ENCODE measurements at regions not wholly inside any gene's neighbourhood (a gene's known extent, or its start where the extent isn't known, plus 50 kb on each side); places are given as distances from the start of the nearest gene placed in this dataset.

DNA sequence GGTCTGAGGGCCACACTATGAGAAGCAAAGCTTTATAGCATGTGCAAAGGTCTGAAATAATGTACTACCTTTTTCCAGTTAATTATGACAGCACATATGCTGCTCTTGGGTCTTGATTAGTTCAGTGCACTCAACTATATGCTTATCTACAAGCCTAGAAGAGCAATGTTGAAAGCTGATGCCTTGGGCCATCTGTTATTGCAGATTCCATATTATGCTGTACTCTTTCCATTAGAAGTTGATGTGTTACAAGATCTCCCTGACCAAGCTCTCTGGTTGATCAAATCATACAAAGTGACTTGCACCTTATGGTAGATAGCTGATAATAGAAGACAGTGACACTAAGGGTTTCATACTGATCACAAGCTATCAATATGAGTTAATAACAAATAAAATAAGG lies 327.3 kb downstream of the FRK start (continued):
- TF ChIP-seq ZSCAN32 (CRISPR knock-in tag; IDR thresholded peaks at IDR 0.05) (no peak), CHAMP1 (IDR thresholded peaks at IDR 0.05) (no peak), ZNF23 (CRISPR knock-in tag; IDR thresholded peaks at IDR 0.05) (no peak), SREBF1 (IDR thresholded peaks at IDR 0.05; ENCODE audit: borderline replicate concordance, low read depth, low read length) (no peak), KDM2B (CRISPR knock-in tag; IDR thresholded peaks at IDR 0.05) (no peak), ZBTB1 (CRISPR knock-in tag; IDR thresholded peaks at IDR 0.05; ENCODE audit: borderline replicate concordance, low read depth) (no peak)
- TF ChIP-seq, protein P1, sequence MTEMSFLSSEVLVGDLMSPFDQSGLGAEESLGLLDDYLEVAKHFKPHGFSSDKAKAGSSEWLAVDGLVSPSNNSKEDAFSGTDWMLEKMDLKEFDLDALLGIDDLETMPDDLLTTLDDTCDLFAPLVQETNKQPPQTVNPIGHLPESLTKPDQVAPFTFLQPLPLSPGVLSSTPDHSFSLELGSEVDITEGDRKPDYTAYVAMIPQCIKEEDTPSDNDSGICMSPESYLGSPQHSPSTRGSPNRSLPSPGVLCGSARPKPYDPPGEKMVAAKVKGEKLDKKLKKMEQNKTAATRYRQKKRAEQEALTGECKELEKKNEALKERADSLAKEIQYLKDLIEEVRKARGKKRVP (CRISPR knock-in tag; IDR thresholded peaks at IDR 0.05): no peak
- TF ChIP-seq, protein P2, sequence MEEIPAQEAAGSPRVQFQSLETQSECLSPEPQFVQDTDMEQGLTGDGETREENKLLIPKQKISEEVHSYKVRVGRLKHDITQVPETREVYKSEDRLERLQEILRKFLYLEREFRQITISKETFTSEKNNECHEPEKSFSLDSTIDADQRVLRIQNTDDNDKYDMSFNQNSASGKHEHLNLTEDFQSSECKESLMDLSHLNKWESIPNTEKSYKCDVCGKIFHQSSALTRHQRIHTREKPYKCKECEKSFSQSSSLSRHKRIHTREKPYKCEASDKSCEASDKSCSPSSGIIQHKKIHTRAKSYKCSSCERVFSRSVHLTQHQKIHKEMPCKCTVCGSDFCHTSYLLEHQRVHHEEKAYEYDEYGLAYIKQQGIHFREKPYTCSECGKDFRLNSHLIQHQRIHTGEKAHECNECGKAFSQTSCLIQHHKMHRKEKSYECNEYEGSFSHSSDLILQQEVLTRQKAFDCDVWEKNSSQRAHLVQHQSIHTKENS (CRISPR knock-in tag; IDR thresholded peaks at IDR 0.05): no peak

Measured in K562 (cell line).